ENCODE measurements at regions not wholly inside any gene's neighbourhood (a gene's known extent, or its start where the extent isn't known, plus 50 kb on each side); places are given as distances from the start of the nearest gene placed in this dataset.

DNA sequence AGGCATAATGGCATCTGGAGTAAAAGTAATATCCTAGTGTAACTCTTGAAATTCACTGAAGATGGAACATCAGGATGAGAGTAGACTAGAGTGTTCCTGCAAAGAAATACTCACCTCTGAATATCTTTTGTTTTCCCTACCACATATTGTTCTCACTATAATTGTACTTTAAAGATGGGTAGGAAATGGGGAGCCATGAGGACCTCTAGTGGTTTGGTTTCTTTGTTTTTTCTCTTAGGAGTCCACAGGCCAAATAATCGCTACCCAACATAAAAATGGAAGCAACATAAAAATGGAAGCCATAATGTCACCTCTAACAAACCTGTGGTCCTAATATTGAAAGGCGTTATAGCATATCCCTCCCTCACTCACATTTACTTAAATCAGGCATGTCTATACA, 2375.8 kb downstream of the MAT2B start:
- TF ChIP-seq PATZ1 (CRISPR knock-in tag; IDR thresholded peaks at IDR 0.05; ENCODE audit: borderline replicate concordance) (no peak), ZNF8 (CRISPR knock-in tag; IDR thresholded peaks at IDR 0.05) (no peak), ZFP30 (CRISPR knock-in tag; IDR thresholded peaks at IDR 0.05) (no peak), GLIS3 (CRISPR knock-in tag; IDR thresholded peaks at IDR 0.05) (no peak), ISL1 (CRISPR knock-in tag; IDR thresholded peaks at IDR 0.05) (no peak)
- no peak for ATAC-seq

DNA sequence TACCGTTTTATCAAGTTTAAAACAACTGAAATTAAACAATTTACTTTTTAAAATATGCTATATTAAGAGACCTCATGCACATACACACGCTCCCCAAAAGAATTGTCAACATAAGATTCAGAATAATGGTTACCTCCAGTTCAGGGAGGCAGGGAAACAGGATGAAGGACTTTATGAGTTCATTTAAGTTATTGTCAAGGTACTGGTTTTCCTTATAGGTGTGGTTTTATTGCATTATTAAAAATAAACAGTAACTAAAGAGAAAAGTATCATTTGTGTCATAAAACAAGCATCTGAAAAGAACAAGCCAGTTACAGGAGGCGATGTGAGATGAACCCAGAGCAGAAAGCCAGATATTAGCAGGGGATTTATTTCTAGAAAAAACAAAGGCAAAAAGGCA, 2376.7 kb downstream of the MAT2B start:
- no peak for TF ChIP-seq ZNF565 (CRISPR knock-in tag; conservative IDR thresholded peaks at IDR 0.05; ENCODE audit: low read depth)
- no peak for TF ChIP-seq PATZ1 (CRISPR knock-in tag; IDR thresholded peaks at IDR 0.05; ENCODE audit: borderline replicate concordance)
- no peak for TF ChIP-seq ZNF8 (CRISPR knock-in tag; IDR thresholded peaks at IDR 0.05)
- ATAC-seq = no peak

GRCh38 chr5:165885623-165886350, 2380.4 kb downstream of the MAT2B start:
- TF ChIP-seq CSRNP3 (CRISPR knock-in tag; IDR thresholded peaks at IDR 0.05) = no peak
- TF ChIP-seq CSDC2 (CRISPR knock-in tag; IDR thresholded peaks at IDR 0.05) = no peak
- TF ChIP-seq RARB (CRISPR knock-in tag; IDR thresholded peaks at IDR 0.05) = no peak
- no peak for TF ChIP-seq ARNTL (CRISPR knock-in tag; IDR thresholded peaks at IDR 0.05; ENCODE audit: borderline replicate concordance, low read depth)
- TF ChIP-seq ZNF70 (CRISPR knock-in tag; IDR thresholded peaks at IDR 0.05) = no peak
- no peak for TF ChIP-seq PPARA (CRISPR knock-in tag; IDR thresholded peaks at IDR 0.05; ENCODE audit: borderline replicate concordance)
- TF ChIP-seq ZNF8 (CRISPR knock-in tag; IDR thresholded peaks at IDR 0.05) = no peak
- no peak for TF ChIP-seq CREB5 (CRISPR knock-in tag; IDR thresholded peaks at IDR 0.05; ENCODE audit: low read depth)
- TF ChIP-seq GLIS3 (CRISPR knock-in tag; IDR thresholded peaks at IDR 0.05) = no peak
- no peak for TF ChIP-seq ZC3H10 (CRISPR knock-in tag; IDR thresholded peaks at IDR 0.05)
- no peak for TF ChIP-seq OSR1 (CRISPR knock-in tag; IDR thresholded peaks at IDR 0.05)
- no peak for TF ChIP-seq TOX (CRISPR knock-in tag; IDR thresholded peaks at IDR 0.05; ENCODE audit: borderline replicate concordance)
- no peak for TF ChIP-seq ZNF565 (CRISPR knock-in tag; conservative IDR thresholded peaks at IDR 0.05; ENCODE audit: low read depth)
- no peak for TF ChIP-seq PATZ1 (CRISPR knock-in tag; IDR thresholded peaks at IDR 0.05; ENCODE audit: borderline replicate concordance)
- TF ChIP-seq ZFP3 (CRISPR knock-in tag; IDR thresholded peaks at IDR 0.05) = no peak
- TF ChIP-seq ESRRG (CRISPR knock-in tag; IDR thresholded peaks at IDR 0.05) = no peak
- no peak for TF ChIP-seq TCF4 (CRISPR knock-in tag; IDR thresholded peaks at IDR 0.05; ENCODE audit: borderline replicate concordance)
- TF ChIP-seq, protein P1, sequence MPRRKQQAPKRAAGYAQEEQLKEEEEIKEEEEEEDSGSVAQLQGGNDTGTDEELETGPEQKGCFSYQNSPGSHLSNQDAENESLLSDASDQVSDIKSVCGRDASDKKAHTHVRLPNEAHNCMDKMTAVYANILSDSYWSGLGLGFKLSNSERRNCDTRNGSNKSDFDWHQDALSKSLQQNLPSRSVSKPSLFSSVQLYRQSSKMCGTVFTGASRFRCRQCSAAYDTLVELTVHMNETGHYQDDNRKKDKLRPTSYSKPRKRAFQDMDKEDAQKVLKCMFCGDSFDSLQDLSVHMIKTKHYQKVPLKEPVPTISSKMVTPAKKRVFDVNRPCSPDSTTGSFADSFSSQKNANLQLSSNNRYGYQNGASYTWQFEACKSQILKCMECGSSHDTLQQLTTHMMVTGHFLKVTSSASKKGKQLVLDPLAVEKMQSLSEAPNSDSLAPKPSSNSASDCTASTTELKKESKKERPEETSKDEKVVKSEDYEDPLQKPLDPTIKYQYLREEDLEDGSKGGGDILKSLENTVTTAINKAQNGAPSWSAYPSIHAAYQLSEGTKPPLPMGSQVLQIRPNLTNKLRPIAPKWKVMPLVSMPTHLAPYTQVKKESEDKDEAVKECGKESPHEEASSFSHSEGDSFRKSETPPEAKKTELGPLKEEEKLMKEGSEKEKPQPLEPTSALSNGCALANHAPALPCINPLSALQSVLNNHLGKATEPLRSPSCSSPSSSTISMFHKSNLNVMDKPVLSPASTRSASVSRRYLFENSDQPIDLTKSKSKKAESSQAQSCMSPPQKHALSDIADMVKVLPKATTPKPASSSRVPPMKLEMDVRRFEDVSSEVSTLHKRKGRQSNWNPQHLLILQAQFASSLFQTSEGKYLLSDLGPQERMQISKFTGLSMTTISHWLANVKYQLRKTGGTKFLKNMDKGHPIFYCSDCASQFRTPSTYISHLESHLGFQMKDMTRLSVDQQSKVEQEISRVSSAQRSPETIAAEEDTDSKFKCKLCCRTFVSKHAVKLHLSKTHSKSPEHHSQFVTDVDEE (CRISPR knock-in tag; IDR thresholded peaks at IDR 0.05) = no peak
- no peak for TF ChIP-seq SNAI2 (CRISPR knock-in tag; IDR thresholded peaks at IDR 0.05)
- ATAC-seq = no peak

Data from SK-N-SH treated with all-trans-retinoic acid at 6 μM for 48 hours (cell line).